ENCODE measurements at regions not wholly inside any gene's neighbourhood (a gene's known extent, or its start where the extent isn't known, plus 50 kb on each side); places are given as distances from the start of the nearest gene placed in this dataset.
A peak's percentile ranks its signal among the peaks of the same experiment; 100 is the strongest.
"Not testable (repeated sequence)": the region's sequence is repeated elsewhere in the genome, so short reads cannot be mapped to it uniquely, and the experiment has no call there.

DNA sequence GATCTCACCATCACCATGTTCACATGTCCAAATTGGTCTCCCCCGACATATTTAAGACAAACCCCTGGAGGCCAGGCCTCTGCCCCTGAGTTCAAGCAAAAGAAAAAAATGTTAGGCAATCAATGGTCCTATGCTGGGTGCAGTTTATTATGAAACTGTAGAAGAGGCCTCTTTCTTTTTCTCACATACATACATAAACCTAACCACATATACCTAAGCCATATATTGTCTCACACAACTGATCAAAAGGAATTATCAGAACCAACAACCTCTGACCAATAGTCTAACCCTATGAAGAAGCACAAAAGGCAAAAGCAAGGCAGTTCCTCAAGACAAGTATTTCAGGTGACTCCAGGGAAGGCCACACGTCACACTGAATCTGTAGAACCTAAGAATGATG, 49.9 kb downstream of the ILRUN start:
- no peak for DNase-seq

DNA sequence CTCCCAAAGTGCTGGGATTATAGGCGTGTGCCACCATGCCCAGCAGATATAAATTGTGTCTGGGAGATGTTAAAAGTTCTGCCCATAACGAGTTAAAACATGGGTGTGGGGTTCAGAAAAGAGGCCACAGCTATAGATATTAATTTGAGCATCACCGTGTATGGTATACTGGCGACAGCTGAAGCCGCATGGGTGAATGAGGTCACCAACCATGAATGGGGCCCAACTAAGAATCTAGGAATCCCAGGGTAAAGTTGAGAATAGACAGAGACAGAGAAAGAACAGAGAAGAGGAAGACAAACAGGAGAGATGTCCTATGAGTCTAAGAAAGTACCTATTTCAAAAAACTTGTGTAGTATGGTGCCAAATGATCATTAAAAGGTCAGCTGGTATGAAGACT, 50.9 kb downstream of the ILRUN start:
- DNase-seq: no peak

DNA sequence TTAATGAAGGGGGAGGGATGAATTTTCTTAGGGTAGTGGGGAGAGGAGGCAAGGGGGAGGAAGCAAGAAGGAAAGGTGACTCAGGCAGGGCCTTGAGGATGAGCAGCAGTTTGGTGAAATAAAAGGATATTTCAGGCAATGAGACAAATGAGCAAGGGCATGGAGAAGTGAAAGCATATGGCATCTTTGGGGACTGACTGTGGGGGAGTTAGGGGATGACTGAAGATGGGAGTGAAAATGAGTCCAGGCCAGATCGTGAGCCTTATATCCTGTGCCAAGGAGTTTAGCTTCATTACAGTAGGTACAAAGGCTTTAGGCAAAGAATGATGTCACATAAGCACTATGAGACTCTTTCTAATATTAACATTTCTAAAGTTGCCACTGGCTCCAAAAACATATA, 51.9 kb downstream of the ILRUN start:
- no peak for DNase-seq

DNA sequence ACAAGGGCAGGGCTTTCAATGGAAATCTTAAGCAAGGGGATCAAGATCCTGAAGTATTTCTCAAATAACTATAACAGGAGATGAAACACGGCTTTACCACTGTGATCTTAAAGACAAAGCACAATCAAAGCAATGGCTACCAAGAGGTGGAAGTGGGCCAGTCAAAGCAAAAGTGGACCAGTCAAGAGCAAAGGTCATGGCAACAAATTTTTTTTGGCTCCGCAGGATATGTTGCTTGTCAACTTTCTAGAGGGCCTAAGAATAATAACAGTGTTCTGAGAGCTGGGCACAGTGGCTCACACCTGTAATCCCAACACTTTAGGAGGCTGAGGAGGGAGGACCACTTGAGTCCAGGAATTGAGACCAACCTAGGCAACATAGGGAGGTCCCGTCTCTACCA, 54.1 kb downstream of the ILRUN start:
- no peak for DNase-seq

DNA sequence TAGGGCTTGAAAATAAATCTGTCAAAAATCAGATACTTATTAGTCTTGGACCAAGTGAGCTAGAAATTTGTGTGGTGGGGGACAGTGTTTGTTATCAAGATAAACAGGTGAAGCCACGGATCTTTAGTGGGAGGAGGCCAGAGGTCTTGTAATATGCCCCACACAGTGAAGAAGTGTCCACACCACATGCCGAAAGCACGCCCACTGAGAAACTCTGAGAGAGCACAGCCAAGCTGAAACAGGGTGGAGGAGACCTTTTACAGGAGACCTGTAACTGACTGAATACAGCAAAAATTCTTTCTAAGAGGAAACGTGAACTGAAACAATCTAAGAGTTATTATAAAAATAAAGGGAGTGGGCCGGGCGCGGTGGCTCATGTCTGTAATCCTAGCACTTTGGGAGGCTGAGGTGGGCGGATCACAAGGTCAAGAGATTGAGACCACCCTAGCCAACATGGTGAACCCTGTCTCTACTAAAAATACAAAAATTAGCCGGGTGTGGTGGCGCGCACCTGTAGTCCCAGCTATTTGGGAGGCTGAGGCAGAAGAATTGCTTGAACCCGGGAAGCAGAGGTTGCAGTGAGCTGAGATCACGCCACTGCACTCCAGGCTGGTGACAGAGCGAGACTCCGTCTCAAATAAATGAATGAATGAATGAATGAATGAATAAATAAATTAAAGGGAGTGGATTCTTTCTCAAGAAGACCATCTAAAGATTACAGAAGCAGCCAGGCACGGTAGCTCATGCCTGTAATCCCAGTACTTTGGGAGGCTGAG, 56.3 kb downstream of the ILRUN start:
- DNase-seq: not testable (repeated sequence)

DNA sequence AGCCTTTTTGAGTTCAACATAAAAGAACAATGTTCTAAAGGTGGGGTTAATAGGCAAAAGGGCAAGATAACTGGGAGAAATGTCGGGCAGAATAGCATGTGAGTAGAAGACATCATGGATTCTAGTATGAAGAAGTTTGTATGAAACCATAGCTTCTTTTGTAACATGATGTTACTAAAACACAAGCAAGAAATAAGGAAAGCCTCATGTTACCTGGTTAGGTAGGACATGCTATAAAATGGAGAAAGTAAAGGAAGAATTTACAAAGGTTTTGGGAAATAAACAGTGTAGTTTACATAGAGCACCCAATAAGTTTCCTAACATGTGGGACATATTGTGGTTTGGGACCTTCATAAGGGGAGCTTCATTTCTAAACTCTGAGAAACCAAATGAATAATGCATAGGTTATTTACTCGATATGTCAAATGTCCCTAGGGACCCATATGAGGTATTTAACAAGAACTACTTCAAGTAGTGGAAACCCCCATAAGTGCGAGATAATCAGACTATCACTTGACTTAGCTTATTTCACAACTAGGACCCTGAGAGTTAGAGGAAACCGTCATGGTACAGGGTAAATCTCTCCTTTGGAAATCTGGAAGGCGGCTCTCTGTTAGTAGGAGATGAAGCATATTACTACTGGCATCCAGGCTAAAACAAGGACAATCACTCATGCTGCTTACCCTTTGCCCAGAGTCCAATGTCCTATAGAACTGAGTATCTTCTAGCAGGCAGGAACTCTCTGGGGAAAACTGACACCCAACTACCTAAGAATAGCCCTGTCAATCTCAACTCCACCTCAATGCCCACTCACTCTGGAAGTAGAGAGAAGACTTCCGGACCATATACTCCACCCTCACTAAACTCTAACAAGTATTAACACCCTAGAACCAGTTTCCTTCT, 57.5 kb downstream of the ILRUN start:
- no peak for DNase-seq

DNA sequence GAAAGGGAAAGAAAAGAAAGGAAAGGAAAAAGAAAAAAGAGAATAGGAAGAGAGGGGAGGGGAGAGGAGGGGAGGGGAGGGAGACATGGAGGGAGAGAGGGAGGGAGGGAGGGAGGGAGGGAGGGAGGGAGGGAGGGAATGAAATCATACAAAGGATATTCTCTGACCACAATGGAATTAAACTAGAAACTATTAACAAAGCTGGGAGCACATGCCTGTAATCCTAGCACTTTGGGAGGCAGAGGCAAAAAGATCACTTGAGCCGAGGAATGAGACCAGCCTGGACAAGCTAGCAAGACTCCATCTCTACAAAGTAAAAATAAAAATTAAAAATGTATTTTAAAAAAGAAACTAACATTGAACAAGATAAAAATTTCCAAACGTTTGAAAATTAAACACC, 62.8 kb downstream of the ILRUN start:
- DNase-seq: no peak

DNA sequence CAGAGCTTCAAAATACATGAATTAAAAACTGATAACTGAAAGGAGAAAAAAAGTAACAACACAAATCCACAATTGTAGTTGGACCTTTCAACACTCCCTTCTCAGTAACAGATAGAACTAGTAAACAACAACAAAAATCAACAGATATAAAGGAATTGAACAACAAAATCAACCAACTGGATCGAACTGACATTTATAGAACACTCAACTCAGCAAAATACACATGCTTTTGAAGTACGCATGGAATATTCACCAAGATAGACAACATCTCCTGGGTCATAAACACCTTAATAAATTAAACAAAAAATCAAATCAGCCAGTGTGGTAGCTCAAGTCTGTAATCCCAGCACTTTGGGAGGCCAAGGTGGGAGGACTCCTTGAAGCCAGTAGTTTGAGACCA, 63.3 kb downstream of the ILRUN start:
- no peak for DNase-seq

DNA sequence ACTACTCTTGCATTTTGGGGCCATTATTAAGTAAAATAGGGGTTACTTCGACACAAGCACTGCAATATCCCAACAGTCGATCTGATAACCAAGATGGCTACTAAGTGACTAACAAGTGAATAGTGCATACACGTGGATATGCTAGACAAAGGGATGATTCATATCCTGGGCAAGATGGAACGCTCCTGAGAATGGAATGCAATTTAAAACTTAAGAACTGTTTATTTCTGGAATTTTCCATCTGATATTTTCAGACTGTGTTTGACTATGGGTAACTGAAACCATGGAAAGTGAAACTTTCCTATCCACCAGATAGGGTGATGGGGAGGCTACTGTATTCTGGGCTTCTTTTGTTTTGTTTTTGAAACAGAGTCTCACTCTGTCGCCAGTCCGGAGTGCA, 66.5 kb downstream of the ILRUN start:
- DNase-seq: no peak

DNA sequence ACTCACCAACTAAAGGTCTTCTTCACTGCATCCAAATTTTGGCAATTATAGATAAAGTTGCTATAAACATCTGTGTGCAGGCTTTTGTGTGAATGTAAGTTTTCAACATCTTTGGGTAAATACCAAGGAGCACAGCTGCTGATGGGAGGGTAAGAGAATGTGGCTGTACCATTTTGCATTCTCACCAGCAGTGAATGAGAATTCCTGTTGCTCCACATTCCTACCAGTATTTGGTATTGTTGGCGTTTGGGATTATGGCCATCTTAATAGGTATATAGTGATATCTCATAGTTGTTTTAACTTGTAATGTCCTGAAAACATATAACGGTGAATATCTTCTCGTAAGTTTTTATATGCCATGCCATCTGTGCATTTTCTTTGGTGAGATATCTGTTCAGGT, 69.3 kb downstream of the ILRUN start:
- DNase-seq: no peak

DNA sequence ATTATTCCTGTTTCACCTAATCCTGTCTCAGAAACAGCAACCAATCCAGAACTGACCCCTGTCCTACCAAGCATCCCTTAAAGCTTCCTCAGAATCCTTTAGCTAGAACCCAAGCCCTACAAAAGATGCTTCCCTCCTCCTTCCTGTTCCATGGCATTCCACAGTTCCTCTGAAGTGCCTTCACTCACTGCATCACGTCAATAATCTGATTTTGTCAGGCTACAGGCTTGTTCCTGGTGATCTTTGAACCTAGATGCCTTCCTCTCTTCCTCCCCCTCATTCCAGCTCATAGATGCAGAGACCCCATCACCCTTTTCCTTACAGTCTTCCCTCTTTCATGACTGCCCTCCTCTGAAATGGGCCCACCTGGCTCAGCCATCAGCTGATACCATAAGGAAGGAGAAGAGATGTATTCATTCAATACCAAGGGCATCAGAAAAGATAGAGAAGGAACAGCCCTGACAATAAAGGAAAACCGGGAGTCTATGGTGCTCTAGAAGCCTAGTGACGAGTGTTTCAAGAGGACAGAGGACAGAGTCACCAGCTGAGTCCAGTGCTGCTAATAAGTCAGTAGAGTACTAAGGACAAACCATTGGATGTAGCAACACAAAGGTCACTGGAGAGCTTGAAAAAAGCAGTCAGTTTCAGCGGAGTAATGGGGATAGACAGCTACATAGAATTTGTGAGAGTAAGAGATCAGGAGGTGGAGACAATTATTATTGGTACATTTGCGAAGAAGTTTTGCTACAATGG, 62.5 kb upstream of the SPDEF start:
- DNase-seq: no peak

DNA sequence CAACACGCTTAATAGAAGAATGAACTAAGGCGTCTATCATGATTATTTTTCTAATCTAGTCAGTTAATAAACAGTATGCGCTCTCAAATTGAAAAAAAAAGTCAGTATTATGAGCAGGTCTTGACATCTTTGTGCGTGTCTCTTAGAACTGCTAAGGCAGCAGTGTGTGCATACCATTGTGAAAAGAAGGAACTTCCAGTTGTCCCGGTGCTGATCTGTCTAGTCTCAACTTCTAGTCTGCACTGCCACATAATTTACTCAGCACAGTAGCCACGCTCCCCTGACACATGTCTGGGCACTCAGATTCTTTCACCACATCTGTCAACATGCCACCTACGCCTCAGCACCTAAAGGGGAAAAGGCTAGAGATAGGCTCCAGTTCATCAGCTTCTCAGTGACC, 61.1 kb upstream of the SPDEF start:
- DNase-seq: no peak

DNA sequence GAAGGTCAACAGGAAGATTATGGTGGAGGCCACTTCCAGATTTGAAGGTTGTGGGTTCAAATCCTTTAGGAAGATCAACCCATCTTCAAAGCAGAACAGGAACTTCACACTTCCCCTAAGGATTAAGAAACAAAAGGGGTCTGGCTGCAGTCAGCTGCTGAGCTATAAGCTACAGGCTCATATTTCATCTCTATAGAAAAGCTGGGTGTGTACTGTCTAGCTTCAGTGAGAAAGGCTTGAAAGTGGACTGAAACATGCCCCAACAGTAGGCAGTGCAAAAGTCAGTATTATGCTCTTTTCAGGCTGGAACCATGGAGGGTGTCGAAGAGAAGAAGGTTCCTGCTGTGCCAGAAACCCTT, 60.1 kb upstream of the SPDEF start:
- peak; percentile 21 for DNase-seq

DNA sequence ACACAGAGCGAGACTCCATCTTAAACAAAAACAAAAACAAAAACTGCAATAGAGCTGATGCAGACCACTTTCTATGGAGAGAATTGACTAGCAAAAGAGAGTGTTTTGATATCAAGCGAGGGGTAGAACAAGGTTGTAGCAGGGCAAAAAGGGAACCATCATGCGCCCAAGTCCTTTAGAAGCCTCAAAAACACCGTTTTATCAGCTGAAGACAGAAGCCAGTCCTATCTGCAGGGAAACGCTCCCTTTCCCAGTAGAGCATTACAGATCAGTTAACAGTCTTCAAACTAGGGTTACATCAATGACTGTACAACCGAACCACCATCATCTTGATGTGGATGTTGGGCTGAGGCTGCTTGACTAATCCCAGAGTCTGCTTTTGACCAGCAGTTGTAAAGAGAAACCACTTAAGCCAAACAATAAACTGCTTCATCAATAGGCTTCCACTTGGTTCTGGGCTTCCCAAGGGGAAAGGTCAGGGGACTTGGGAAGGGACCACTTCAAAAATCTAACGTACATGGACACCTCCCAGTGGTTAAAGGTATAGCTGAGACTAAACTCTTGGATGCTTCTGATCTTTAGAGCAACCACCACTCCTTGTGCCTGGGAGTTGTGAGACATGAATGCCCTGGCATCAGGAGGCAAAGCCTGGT, 59.6 kb upstream of the SPDEF start:
- peak; percentile 88 for DNase-seq

DNA sequence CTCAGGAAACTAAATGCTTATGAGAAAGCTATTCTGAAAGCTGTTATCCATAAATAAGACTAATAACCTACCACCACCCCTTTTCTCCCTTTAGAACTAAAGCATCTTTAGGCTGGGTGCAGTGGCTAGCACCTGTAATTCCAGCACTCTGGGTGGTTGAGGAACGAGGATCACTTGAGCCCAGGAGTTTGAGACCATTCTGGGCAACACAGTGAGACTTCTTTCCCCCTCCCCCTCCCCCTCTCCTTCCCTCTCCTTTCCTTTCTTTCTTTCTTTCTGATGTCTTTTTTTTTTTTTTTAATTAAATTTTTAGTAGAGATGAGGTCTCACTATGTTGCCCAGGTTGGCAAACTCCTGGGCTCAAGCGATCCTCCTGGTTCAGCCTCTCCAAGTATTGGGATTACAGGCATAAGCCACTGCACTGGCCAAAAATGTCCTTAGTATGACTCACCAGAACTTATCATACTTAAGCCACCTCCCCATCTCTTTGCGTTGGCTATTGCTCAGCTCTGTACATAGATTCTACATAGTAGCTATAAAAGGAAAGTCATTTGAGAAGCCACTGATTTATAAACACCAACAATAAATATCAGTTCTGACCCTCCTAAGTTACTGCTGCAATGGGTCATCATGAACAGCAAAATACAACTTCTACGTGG, 54.8 kb upstream of the SPDEF start:
- DNase-seq: peak; percentile 73

DNA sequence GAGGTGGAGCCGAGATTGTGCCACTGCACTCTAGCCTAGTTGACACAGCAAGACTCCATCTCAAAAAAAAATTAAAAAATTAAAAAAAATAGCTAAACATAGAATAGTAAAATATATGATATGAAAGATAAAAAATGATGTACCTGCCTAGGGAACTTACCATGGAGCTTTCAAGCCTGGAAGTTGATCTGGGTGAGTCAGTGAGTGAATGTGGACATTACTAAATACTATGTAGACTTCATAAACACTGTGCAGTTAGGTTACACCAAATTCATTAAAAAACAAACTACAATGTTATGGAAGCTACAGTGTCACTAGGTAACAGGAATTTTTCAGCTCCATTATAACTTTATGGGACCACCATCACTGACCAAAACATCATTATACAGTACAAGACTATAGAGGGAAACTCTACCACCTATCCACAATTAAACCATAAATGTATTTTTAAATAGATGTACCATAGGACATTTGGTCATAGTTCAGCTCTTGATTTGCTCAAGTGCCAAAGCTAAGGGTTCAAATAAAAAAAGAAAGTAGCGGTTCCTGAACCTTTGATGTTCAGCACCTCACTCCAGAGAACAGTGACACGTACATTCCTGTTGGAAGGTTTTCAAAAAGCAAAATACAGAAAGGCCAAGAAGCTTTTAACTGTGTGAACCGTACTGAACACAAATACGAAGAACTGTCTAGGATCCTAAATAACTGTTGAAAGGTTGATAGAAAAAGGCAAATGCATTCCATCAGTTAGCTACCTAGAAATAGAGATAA, 52.4 kb upstream of the SPDEF start:
- DNase-seq: no peak

DNA sequence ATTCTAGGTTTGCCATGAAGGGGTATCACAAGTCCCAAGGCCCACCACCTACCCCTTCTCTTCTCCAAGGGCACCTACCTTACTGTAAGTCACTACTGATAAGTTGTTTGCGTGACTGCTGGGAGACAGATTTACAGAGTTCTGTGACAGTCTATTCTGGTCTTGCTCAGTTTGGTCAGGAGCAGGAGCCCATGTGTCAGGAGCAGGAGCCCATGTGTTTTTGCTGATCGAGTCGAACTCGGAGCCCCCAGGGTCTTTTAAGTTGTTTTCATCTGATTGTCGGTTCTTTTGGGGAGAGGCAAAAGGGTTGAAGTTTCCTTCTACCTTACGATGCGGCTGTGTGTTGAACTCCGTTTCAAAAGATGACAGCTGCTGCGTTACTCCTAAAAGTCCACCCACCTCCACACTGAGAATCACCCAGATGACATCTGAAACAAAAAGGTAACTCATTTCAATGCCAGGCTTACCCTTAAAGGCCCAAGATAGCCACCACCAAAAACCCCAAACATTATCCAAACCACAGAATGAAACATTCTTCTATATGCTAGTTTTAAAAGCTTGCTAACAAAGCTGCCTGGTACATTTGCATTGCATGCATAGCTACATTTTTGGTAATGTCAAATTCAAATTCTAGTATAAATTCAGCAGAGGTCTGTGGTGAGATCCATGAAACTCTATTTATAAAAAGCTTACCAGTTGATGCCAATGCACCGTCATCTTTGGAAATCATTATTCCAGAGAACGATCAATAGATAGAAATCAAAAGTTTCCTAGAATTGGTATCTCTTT, 50.5 kb upstream of the SPDEF start:
- DNase-seq: no peak

All from hematopoietic multipotent progenitor cell treated with erythropoietin and hydrocortisone succinate and interleukin-3 and kit ligand, for 6 days (in vitro differentiated cells).